T follicular helper cell (primary cell): ENCODE measurements at regions not wholly inside any gene's neighbourhood (a gene's known extent, or its start where the extent isn't known, plus 50 kb on each side); places are given as distances from the start of the nearest gene placed in this dataset.

Experiments used
- DNase-seq: peaks from one replicate; pipeline ENCODE4 v3.0.0-alpha.2; 2020; ENCODE audit warnings: low read depth

GRCh38 chr13:73715114-73715910, 418.9 kb downstream of the KLF12 start:
- DNase-seq: peak; percentile 34

GRCh38 chr13:73714522-73714921, 419.7 kb downstream of the KLF12 start:
- no peak for DNase-seq

- peak; percentile 39 for DNase-seq
Measured at GRCh38 chr13:73708393-73708985, 425.7 kb downstream of the KLF12 start.

GRCh38 chr13:73704587-73704986, 429.6 kb downstream of the KLF12 start:
- DNase-seq: no peak

GRCh38 chr13:73703606-73704005, 430.6 kb downstream of the KLF12 start:
- no peak for DNase-seq

DNA sequence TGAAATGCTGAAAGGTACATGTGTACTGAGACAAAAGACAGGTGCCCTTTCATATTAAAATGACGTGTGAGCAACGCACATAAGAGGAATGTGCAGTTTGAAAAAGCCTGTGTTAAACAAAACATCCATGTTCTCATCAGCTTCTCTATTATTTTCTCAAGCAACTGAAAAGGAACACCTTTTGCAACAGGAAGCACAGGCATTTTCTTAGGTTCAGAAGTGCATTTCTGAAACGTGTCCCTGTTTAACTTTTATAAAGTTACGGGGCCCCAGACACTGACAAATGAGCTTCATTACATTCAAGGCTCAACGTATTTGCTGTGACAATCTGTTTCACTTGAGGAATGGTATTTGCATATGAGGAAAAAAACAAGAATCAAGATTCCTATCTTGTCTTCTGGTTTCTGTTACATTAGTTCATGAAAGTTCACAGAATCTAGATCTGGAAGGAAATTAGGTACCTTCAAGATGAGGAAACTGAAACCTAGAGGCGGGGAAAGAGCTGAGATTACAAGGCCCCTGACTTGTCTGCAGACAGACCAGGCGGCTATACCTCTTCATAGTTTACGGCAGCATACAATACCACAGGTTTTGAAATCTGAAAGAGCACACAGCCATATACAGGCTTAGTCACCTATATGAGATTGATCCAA, 431.7 kb downstream of the KLF12 start:
- no peak for DNase-seq

DNA sequence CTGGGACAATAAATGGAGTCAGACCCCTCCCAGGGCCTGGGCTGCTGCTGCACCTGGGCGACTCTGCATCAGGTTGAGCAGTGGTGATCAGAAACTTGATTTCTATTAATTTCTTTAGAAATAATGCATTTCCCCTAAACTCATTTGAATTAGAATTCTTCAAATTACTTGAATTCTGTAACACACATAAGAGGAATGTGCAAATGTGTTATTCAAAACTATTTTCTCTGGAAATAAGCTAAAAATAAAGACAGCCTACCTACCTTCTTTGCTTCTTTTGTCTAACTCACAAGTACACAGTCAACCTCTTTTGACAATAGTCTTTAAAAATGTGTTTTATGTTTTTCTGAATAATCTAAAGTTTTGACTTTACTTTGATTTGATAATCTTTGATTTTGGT, 433.0 kb downstream of the KLF12 start:
- DNase-seq: no peak

DNA sequence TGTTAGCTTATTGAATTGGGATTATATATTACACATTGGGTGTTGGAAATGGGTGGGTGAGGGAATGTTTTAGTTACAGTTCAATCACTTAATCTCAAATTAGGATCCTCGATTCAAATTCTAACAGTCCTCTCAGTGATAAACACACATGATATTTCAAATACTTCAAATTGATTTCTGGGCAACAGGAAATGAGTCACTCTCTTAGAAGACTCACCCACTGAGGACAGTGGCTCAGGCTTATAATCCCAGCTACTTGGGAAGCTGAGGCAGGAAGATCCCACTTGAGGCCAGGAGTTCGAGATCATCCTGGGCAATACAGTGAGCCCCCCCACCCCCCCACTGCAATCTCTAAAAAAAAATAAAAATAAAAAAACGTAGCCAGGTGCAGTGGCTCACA, 435.3 kb downstream of the KLF12 start:
- DNase-seq: no peak

DNA sequence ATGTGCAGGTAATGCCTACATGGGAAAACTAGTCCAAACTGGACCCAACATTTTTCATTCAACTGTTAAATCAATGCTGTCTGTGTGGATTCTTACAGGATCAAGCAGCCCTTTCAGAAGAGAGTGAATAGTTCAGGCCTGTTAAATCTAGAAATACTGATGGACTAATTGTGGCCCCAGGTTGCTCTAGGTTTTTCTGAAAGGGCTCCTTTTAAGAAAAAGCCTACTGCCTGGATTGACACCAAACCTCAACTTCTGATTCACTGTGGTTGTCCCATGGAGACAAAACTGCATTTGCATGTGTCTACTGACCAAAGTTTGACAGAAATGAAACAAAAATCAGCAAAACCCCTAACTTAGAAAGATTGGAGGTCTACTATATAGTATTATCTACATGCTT, 437.0 kb downstream of the KLF12 start:
- no peak for DNase-seq

DNA sequence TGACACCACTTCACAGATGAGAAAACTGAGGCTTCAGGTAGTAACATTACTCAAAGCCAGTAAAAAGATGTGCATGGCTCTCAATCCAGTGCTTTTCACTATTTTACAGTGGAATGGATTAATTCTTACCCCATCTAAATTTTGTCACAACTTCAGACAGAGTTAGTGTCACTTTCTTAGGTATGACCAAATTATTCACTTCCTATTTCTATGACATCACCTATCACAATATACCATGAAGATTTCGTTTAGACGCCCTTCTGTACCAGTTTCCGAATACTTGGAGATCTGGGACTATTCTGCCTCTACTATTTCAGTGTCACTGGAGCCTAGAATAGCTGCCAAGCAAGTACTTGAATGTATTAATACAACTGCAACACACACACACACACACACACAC, 437.5 kb downstream of the KLF12 start:
- DNase-seq: no peak

DNA sequence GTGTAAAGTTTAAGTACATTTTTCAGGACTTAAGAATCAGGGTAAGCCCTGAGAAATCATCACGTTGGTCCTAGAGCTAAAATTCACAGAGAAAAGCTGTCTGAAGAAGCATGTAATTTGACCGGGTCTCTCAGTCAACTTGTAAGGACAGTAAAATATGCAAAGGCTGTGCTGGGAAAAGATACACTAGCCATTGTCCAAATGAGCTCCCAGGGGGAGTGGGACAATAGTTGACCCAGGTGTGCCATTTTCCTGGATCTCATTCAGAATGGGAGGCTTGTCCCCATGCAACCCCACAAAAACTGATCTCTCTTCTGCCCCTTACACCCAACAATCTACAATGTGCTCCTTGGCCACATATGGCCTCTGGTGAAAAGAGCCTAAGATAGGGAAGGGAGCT, 437.9 kb downstream of the KLF12 start:
- no peak for DNase-seq

- no peak for DNase-seq
Measured at GRCh38 chr13:73695325-73695724, 438.9 kb downstream of the KLF12 start.

- no peak for DNase-seq
Measured at GRCh38 chr13:73693215-73693614, 441.0 kb downstream of the KLF12 start.

DNA sequence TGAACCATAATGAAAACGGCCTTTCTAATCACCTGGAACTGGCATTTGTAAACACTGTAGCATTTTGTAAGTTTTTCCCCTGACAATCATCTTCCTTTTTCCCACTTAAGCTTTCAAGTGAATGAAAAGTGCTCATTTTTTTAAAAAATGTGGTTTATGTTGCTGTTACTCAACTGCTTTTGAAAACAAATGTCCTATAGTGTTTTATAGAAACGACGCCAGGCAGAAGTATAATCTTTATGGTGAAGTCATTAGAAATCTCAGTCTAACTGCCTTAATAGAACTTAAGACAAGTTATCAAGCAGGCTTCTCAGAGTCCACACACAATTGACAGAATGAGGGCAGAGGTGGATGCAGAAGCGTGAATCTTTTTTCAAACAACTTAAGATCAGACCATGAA, 442.3 kb downstream of the KLF12 start:
- no peak for DNase-seq

GRCh38 chr13:73687929-73688328, 446.3 kb downstream of the KLF12 start:
- DNase-seq: no peak

DNA sequence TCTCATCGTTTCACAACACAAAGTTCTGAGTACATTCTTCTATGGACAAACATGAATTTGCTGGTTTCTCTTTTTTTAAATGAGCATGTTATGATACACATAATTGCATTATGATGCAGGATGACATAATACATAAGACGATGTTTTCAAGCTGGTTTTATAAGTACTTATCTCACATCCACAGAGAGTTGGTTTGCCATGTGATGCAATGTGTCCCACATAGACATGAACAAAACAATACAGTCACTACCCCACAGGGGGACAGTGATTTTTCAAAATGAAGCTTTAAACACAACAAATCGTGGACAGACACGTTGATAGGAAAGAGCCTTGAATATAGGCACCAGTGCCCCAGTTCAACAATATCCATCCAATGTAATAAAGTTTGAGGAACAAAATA, 447.1 kb downstream of the KLF12 start:
- DNase-seq: no peak

- no peak for DNase-seq
Measured at GRCh38 chr13:73684750-73685149, 449.5 kb downstream of the KLF12 start.

GRCh38 chr13:73684286-73684685, 449.9 kb downstream of the KLF12 start:
- no peak for DNase-seq

GRCh38 chr13:73683746-73684145, 450.5 kb downstream of the KLF12 start:
- no peak for DNase-seq

GRCh38 chr13:73681779-73682178, 452.4 kb downstream of the KLF12 start:
- DNase-seq: no peak

- DNase-seq: no peak
Measured at GRCh38 chr13:73681015-73681414, 453.2 kb downstream of the KLF12 start.

DNA sequence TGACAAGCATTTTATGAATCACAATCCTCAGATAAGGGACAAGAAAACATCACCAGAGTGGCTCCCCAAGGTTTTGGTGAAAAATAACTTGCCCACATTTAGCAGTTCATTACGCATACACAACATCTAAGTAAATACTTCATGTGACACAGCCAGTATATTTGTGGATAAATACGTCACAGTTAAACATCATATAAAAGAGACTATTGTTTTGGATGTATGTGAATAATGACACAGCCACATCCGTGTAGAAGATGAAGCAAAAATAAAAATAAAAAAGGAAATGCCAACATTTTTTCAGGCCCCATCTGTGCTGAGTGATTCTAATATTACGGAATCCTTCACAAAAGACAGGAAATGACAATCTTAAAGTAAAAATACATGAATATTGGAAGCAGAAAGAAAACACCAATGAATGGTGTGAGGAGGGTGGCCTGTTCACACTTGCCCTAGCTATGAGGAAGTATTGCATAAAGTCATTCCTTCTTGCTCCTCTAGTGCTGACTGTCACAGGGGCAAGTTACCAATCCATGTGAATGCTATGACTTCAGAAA, 457.1 kb downstream of the KLF12 start:
- DNase-seq: no peak

DNA sequence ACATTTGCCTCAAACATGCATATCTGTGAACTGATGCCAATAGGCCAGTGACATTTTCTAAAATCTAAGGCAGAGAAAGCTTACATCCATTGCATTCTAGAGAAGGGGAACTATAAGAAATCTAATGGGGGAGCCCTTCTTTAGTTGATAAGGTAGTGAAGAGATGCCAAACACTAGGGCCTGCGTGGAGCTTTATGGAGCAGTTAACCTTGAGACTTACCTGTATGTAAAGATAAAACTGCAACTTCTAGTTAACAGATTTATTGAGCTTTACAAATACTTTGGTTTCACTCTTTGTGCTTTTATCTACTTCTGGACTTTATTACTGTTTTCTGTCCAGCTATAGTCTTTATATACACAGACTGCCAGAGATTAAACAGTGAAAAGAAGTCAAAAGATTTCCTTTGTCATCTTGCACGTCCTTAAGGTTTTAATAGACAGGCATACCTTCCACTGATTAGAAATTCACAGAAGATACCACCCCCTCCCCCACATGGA, 457.6 kb downstream of the KLF12 start:
- DNase-seq: no peak
